SU-DHL-6 (cell line): ENCODE measurements at regions not wholly inside any gene's neighbourhood (a gene's known extent, or its start where the extent isn't known, plus 50 kb on each side); places are given as distances from the start of the nearest gene placed in this dataset.

Source experiments
- EZH2phosphoT487 ChIP-seq: fragments of 200-600 bp; sonication (generic), shearing (Covaris generic); conservative IDR thresholded peaks from 2 replicates; pipeline ENCODE4 v1.6.1; 2018; ENCODE audit warnings: mild to moderate bottlenecking, antibody characterized with exemption, low read length, moderate library complexity, mixed read lengths
- TF ChIP-seq, protein P1 (sequence below): fragments of 200-600 bp; sonication (generic); IDR thresholded peaks from one replicate; pipeline ENCODE4 v1.5.1; 2017; ENCODE audit warnings: antibody characterized with exemption, mild to moderate bottlenecking, low read length, moderate library complexity; ENCODE audit not compliant: insufficient read depth, poor library complexity, severe bottlenecking

DNA sequence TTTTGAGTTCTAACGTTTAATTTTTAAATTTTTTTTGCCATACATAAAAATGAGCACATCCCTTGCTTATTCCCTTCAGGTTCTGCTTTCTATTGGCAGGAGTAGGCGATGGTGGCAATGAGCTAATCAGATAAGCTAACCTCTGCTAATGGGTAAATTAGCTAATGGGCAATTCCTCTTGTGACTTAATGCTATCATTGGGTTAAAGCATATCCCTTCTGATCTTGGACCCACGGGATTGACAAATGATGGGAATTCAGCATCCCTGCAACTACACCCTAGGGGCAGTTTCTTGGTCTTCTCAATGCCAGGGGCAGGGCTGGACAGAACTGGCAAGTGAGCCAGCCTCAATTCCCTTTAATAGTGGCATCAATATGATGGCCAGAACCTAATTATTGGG lies 70.2 kb upstream of the IL12B start:
- TF ChIP-seq, protein P1, sequence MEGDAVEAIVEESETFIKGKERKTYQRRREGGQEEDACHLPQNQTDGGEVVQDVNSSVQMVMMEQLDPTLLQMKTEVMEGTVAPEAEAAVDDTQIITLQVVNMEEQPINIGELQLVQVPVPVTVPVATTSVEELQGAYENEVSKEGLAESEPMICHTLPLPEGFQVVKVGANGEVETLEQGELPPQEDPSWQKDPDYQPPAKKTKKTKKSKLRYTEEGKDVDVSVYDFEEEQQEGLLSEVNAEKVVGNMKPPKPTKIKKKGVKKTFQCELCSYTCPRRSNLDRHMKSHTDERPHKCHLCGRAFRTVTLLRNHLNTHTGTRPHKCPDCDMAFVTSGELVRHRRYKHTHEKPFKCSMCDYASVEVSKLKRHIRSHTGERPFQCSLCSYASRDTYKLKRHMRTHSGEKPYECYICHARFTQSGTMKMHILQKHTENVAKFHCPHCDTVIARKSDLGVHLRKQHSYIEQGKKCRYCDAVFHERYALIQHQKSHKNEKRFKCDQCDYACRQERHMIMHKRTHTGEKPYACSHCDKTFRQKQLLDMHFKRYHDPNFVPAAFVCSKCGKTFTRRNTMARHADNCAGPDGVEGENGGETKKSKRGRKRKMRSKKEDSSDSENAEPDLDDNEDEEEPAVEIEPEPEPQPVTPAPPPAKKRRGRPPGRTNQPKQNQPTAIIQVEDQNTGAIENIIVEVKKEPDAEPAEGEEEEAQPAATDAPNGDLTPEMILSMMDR = no peak
- TF ChIP-seq EZH2phosphoT487 = no peak
